AG04449 (cell line): ENCODE measurements at regions not wholly inside any gene's neighbourhood (a gene's known extent, or its start where the extent isn't known, plus 50 kb on each side); places are given as distances from the start of the nearest gene placed in this dataset.

Experiments used
- CTCF ChIA-PET: fragments of 350-600 bp; formaldehyde crosslinking; extraction: SDS; loops from one replicate; lab custom pipeline; 2021; ENCODE audit warnings: antibody characterized with exemption; lab: Yijun Ruan, JAX
- POLR2A ChIA-PET: fragments of 400-600, 350-600 bp; formaldehyde crosslinking; extraction: SDS; loops from one replicate; lab custom pipeline; 2020; ENCODE audit warnings: antibody characterized with exemption, inconsistent platforms; lab: Yijun Ruan, JAX
- DNase-seq: peaks from one replicate; pipeline ENCODE4 v3.0.0-alpha.2; 2010; ENCODE audit warnings: low read depth, low spot score
- H3K4me3 ChIP-seq: 2 replicates; pipeline ENCODE4 v1.5.1; 2011; ENCODE audit warnings: low read depth, mild to moderate bottlenecking, control low read depth, low read length
- CTCF ChIP-seq: IDR thresholded peaks from one replicate; pipeline ENCODE4 v1.5.1; 2011; ENCODE audit warnings: mild to moderate bottlenecking, moderate library complexity, low read length, control low read depth, inconsistent platforms; ENCODE audit not compliant: insufficient read depth; ENCODE audit errors: missing control alignments

DNA sequence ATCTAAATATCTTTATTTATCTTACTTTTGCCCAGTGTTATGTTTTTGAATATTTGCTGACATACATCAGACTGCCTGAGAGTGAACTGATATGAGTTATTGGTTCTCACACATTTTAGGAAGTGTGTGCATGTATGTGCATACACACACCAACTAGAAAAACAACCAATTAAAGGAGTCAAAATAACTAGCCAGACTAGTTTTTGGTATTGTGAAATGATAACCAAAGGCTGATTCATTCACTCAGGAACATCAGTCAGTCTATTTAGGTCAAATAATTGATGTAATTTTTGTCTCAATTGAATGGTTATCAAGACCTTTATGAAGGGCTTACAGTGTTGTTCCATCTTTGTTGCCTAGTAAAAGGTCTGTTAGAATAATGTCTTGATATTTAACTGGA lies 369.3 kb upstream of the VRK2 start:
- ChIA-PET CTCF (no interaction called here), POLR2A (no interaction called here)
- no peak overlapping the region for H3K4me3 ChIP-seq
- no peak for TF ChIP-seq CTCF
- no peak for DNase-seq

DNA sequence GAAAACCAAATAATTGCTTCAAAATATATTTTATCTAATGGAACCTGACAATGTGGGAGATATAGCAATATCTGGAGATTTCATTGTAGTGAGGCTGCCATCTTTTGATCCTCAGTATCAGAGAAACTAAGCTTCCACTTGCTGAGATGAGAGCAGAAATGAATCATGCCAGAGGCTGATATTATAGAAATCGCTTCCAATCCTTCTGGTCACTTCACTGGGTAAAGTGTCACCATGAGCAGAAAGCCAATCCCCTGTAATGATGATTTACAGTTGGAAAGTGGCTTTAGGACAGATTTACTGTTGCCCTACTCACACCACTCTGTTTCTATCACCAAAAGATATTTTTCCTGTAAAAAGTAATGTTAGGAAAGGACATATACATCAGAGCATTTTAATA lies 365.0 kb upstream of the VRK2 start:
- no peak overlapping the region for H3K4me3 ChIP-seq
- ChIA-PET POLR2A (no interaction called here), CTCF (no interaction called here)
- no peak for TF ChIP-seq CTCF
- DNase-seq: no peak

GRCh38 chr2:57685032-57685431 lies 361.6 kb upstream of the VRK2 start:
- CTCF ChIA-PET: no interaction called here
- DNase-seq: no peak
- H3K4me3 ChIP-seq: no peak overlapping the region
- POLR2A ChIA-PET: no interaction called here
- TF ChIP-seq CTCF: no peak

GRCh38 chr2:57692395-57692794 lies 354.2 kb upstream of the VRK2 start:
- ChIA-PET CTCF (no interaction called here), POLR2A (no interaction called here)
- no peak overlapping the region for H3K4me3 ChIP-seq
- TF ChIP-seq CTCF: no peak
- no peak for DNase-seq

GRCh38 chr2:57693177-57693576 lies 353.4 kb upstream of the VRK2 start:
- no peak overlapping the region for H3K4me3 ChIP-seq
- no peak for TF ChIP-seq CTCF
- ChIA-PET POLR2A (no interaction called here), CTCF (no interaction called here)
- DNase-seq: no peak

GRCh38 chr2:57693965-57694364 lies 352.6 kb upstream of the VRK2 start:
- ChIA-PET CTCF (no interaction called here), POLR2A (no interaction called here)
- DNase-seq: no peak
- no peak overlapping the region for H3K4me3 ChIP-seq
- no peak for TF ChIP-seq CTCF

DNA sequence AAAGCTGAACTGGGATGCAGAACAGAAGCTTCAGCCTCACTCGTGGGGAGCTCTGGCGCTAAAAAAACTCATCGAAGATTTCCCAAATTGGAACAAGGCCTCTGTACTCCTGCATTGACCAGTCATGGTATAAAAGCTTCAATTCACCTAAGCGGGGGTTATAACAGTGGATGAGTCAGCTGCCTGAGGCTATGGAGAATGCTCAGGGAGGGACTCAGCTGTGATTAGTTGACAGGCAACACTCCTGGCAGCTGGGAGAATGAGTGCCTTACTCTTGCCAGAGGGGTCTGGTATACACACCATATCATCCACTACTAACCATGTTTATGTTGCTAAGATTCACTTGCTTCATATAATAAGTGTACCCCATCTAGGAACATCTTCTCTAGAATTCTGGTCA lies 350.6 kb upstream of the VRK2 start:
- DNase-seq: no peak
- no peak overlapping the region for H3K4me3 ChIP-seq
- ChIA-PET POLR2A (no interaction called here), CTCF (no interaction called here)
- TF ChIP-seq CTCF: no peak
